ENCODE measurements at regions not wholly inside any gene's neighbourhood (a gene's known extent, or its start where the extent isn't known, plus 50 kb on each side); places are given as distances from the start of the nearest gene placed in this dataset.

DNA sequence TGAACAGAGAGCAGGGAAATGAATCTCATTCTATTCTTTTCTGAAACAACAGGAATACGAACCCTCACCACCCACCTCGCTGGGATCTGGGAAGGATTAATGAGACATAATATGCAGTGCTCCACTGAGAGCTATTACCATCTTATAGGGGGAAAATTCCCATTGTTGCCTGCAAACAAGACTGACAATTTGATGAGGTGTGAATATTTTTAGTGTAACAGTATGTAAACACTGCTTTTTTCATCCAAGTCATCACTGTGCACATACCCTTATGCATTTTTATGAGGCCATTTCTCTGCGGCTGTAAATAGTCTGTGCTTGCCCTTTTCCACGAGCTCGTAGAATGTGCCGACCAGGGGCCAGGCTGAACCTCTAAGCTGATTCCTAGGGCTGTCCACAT is 285.6 kb upstream of the CPEB2 start:
- Histone ChIP-seq H3K27me3 (ENCODE audit: control insufficient read depth, insufficient read depth, low read length) (no peaks in the 10 kb centered on the region), H3K4me3 (ENCODE audit: low read length in 3 of 3) (no peak overlapping the region), H3K27ac (ENCODE audit: low read depth in 2 of 2, low read length in 2 of 2) (no peak overlapping the region), H3K4me1 (ENCODE audit: control insufficient read depth in 2 of 3, insufficient read depth in 2 of 3, low read depth in 1 of 3, low read length in 3 of 3) (no peaks in the 10 kb centered on the region), H3K9me3 (ENCODE audit: control insufficient read depth in 2 of 3, insufficient read depth in 1 of 3, low read length in 3 of 3) (no peaks in the 10 kb centered on the region), H3K36me3 (ENCODE audit: control insufficient read depth in 2 of 3, insufficient read depth in 3 of 3, low read length in 3 of 3) (no peaks in the 10 kb centered on the region), H3K9ac (ENCODE audit: low read length in 3 of 3) (no peak overlapping the region)
- no peak for DNase-seq
- no peak for FAIRE-seq
- intact Hi-C loops (cut with DNase I), result no loop called here
- TF ChIP-seq, protein P1, sequence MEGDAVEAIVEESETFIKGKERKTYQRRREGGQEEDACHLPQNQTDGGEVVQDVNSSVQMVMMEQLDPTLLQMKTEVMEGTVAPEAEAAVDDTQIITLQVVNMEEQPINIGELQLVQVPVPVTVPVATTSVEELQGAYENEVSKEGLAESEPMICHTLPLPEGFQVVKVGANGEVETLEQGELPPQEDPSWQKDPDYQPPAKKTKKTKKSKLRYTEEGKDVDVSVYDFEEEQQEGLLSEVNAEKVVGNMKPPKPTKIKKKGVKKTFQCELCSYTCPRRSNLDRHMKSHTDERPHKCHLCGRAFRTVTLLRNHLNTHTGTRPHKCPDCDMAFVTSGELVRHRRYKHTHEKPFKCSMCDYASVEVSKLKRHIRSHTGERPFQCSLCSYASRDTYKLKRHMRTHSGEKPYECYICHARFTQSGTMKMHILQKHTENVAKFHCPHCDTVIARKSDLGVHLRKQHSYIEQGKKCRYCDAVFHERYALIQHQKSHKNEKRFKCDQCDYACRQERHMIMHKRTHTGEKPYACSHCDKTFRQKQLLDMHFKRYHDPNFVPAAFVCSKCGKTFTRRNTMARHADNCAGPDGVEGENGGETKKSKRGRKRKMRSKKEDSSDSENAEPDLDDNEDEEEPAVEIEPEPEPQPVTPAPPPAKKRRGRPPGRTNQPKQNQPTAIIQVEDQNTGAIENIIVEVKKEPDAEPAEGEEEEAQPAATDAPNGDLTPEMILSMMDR (IDR thresholded peaks at IDR 0.05; ENCODE audit: borderline replicate concordance, extremely low read depth, insufficient read depth), result no peak

DNA sequence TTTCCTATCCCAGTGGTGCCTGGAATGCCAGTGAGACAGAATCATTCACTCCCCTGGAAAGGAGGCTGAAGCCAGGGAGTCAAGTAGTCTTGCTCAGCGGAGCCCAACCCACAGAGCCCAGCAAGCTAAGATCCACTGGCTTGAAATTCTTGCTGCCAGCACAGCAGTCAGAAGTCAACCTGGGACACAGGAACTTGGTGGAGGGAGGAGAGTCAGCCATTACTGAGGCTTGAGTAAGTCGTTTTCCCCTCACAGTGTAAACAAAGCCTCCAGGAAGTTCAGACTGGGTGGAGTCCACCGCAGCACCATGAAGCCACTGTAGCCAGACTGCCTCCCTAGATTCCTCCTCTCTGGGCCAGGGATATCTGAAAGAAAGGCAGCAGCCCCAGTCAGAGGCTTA is 283.2 kb upstream of the CPEB2 start:
- DNase-seq, result no peak
- no peak for FAIRE-seq
- TF ChIP-seq, protein P1 (IDR thresholded peaks at IDR 0.05; ENCODE audit: borderline replicate concordance, extremely low read depth, insufficient read depth), result no peak
- H3K27ac ChIP-seq (ENCODE audit: low read depth in 2 of 2, low read length in 2 of 2), result no peak overlapping the region
- no peaks in the 10 kb centered on the region for H3K36me3 ChIP-seq (ENCODE audit: control insufficient read depth in 2 of 3, insufficient read depth in 3 of 3, low read length in 3 of 3)
- H3K4me1 ChIP-seq (ENCODE audit: control insufficient read depth in 2 of 3, insufficient read depth in 2 of 3, low read depth in 1 of 3, low read length in 3 of 3), result no peaks in the 10 kb centered on the region
- no peaks in the 10 kb centered on the region for H3K27me3 ChIP-seq (ENCODE audit: control insufficient read depth, insufficient read depth, low read length)
- H3K4me3 ChIP-seq (ENCODE audit: low read length in 3 of 3), result no peak overlapping the region
- intact Hi-C loops (cut with DNase I), result no loop called here
- H3K9me3 ChIP-seq (ENCODE audit: control insufficient read depth in 2 of 3, insufficient read depth in 1 of 3, low read length in 3 of 3), result no peaks in the 10 kb centered on the region
- no peak overlapping the region for H3K9ac ChIP-seq (ENCODE audit: low read length in 3 of 3)

DNA sequence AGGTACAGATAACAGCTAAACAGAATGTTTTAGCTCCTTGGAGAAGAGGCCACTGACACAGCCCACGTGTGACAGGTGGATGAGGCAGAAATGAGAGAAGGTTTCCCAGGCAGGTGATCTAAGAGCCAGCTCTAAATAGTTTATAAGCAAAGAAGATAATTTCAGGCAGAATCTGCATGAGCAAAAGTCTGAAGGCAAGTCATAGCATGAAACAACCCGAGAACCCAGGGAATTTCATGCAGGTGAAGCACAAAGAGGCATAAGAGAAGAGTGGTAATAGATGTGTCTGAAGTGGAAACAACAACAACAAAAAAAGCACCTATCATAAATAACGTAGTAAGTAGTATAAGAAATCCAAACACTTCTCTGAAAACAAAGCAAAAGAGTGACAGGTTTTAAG is 275.8 kb upstream of the CPEB2 start:
- intact Hi-C loops (cut with DNase I), result no loop called here
- H3K27me3 ChIP-seq (ENCODE audit: control insufficient read depth, insufficient read depth, low read length), result no peaks in the 10 kb centered on the region
- no peak overlapping the region for H3K9ac ChIP-seq (ENCODE audit: low read length in 3 of 3)
- TF ChIP-seq, protein P1 (IDR thresholded peaks at IDR 0.05; ENCODE audit: borderline replicate concordance, extremely low read depth, insufficient read depth), result no peak
- H3K4me1 ChIP-seq (ENCODE audit: control insufficient read depth in 2 of 3, insufficient read depth in 2 of 3, low read depth in 1 of 3, low read length in 3 of 3), result no peaks in the 10 kb centered on the region
- H3K4me3 ChIP-seq (ENCODE audit: low read length in 3 of 3), result no peak overlapping the region
- H3K9me3 ChIP-seq (ENCODE audit: control insufficient read depth in 2 of 3, insufficient read depth in 1 of 3, low read length in 3 of 3), result peaks cover 0 to 2% (median 0%) of the 10 kb centered on the region in 3 donors
- no peaks in the 10 kb centered on the region for H3K36me3 ChIP-seq (ENCODE audit: control insufficient read depth in 2 of 3, insufficient read depth in 3 of 3, low read length in 3 of 3)
- no peak for FAIRE-seq
- H3K27ac ChIP-seq (ENCODE audit: low read depth in 2 of 2, low read length in 2 of 2), result no peak overlapping the region
- no peak for DNase-seq

DNA sequence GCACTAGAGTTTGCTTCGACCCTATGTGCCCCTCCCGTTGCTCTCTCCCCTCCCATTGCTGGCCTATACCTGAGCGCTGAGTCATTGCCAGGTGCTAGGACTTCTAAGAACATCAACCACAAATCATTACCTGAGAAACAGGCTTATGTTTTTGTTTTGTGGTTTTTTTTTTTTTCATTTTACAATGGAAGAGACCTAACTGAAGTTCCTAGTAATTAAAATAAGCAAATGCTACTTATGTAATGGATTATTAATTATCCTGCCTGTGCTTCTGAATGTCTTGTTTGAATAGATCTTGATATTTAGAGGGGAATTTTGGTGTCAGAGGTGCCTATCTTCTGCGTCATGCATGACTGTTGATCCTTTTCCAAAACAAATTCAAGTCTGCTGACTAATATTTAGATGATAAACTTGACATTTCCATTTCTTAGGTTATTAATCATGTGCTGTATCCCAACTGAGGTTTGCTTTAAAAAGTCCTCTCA is 275.4 kb upstream of the CPEB2 start:
- H3K9ac ChIP-seq (ENCODE audit: low read length in 3 of 3), result no peak overlapping the region

More for the DNA sequence above, 275.4 kb upstream of the CPEB2 start:
- Histone ChIP-seq H3K27me3 (ENCODE audit: control insufficient read depth, insufficient read depth, low read length) (no peaks in the 10 kb centered on the region), H3K27ac (ENCODE audit: low read depth in 2 of 2, low read length in 2 of 2) (no peak overlapping the region), H3K9me3 (ENCODE audit: control insufficient read depth in 2 of 3, insufficient read depth in 1 of 3, low read length in 3 of 3) (peaks cover 0 to 2% (median 0%) of the 10 kb centered on the region in 3 donors), H3K4me1 (ENCODE audit: control insufficient read depth in 2 of 3, insufficient read depth in 2 of 3, low read depth in 1 of 3, low read length in 3 of 3) (no peaks in the 10 kb centered on the region), H3K36me3 (ENCODE audit: control insufficient read depth in 2 of 3, insufficient read depth in 3 of 3, low read length in 3 of 3) (no peaks in the 10 kb centered on the region), H3K4me3 (ENCODE audit: low read length in 3 of 3) (no peak overlapping the region)
- TF ChIP-seq, protein P1 (IDR thresholded peaks at IDR 0.05; ENCODE audit: borderline replicate concordance, extremely low read depth, insufficient read depth), result no peak
- DNase-seq, result no peak
- intact Hi-C loops (cut with DNase I), result no loop called here
- no peak for FAIRE-seq
